GM18505 (cell line): ENCODE measurements at regions not wholly inside any gene's neighbourhood (a gene's known extent, or its start where the extent isn't known, plus 50 kb on each side); places are given as distances from the start of the nearest gene placed in this dataset.

Experiments used
- ATAC-seq: cut with Tn5 transposase; IDR thresholded peaks from one replicate; pipeline ENCODE4 v1.9.1; 2021; ENCODE audit not compliant: unreplicated experiment
- POLR2A ChIP-seq: IDR thresholded peaks from 4 replicates; pipeline ENCODE4 v1.6.1; 2011; ENCODE audit warnings: borderline replicate concordance; ENCODE audit not compliant: insufficient read depth, insufficient read length; ENCODE audit errors: extremely low read depth

DNA sequence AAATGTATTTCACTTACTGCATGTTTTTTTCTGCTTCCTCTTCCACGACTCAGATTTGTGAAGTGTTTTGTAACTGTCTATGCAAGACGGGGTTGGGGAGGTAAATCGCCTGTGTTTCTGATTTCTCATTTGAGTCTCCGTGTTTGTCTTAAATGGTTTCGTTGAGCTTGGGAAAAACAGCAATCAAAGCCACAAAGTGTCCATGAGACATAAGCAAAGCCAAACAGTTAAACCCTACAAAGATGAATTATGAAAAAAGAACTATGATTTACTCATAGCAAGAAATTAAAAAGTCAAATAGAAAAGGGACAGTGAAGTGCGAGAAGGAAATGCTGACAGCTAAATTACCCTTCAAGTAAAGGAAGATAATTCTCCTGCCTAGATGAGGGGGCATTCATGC is 164.3 kb upstream of the TMPO start:
- no peak for ATAC-seq

DNA sequence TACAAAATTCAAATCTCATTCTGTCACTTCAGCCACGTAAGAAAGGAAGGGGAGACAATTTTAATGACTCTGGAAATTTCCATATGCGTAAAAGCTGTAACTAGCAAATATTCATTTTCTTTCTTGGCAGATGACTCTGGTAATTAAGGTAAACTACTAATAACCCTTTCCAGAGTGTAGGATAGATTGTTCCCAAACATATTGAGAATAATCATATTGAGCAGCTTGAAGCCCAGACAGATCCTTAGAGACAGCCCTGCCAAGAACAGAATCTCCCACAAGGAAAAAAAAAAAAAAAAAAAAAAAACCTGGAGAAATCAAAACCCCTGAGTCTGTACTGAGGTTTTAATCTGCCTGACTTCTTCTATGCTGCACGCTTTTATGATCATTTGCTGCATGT is 163.6 kb upstream of the TMPO start:
- no peak for ATAC-seq
- TF ChIP-seq POLR2A = no peak

More for the DNA sequence above, 164.3 kb upstream of the TMPO start:
- no peak for TF ChIP-seq POLR2A

DNA sequence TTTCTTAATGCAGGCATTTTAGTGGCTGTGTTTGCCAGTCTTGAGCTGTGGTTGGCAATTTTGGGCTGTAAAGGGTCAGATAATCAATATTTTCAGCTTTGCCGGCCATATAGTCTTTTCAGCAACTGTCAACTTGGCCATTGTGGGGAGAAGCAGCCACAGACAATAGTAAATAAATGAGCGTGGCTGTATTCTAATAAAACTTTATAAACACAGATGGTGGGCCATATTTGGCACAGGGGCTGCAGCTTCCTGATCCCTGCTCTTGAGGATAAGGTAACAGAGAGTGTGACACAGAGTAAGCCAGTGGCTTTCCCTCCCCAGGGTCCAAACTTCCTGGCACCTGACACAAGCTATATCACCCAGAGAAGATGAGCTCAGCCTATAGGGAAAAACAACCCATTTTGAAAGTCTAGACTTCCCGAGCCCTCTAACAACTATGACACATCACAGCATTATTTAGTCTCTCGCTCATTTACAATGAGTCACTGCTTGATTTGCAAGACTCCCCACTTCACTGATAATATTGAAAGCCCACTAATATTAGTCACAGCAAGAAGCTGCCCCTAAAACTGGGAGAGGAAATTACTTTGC is 163.1 kb upstream of the TMPO start:
- ATAC-seq = no peak
- no peak for TF ChIP-seq POLR2A

DNA sequence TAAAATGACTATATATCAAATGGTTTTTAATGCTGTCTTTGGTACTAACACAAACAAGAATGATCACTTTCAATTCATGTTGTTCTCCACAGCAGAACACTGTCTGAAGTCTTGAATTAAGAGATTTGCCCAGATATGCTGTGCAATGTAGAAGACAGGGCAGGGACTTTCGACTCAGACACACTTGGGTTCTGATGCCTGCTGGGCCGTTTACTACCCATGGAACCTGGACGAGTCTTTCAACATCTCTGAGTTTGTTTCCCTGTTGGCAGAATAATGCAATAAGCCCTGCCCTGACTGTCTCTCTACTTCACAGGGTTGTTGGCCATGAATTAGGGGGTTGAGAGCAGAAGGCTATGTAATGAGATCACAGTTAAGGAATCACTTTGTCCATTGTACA is 162.6 kb upstream of the TMPO start:
- no peak for ATAC-seq
- no peak for TF ChIP-seq POLR2A

DNA sequence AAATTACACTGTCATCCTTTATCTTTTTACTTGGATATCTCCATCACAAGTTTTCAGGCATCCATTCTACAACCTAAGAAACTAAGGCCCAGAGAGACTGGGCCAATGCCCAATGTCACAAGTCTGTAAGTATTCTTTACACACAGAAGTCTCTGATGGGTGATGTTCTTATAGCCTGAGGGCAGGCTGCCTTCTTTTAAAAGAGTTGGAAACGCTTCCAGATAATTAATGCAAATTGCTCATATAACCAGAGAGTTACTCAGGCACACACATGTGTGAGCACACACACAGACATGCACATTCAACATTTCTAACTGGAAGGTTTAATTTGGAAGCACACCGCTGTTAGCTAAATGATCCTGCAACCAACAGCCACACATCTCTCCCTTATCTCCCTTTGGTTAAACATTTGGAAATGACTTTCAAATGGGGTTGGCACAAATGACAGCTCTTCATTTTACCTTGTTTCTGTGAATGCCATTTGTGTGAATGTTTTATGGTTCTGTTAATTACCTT is 160.8 kb upstream of the TMPO start:
- ATAC-seq = no peak
- no peak for TF ChIP-seq POLR2A

DNA sequence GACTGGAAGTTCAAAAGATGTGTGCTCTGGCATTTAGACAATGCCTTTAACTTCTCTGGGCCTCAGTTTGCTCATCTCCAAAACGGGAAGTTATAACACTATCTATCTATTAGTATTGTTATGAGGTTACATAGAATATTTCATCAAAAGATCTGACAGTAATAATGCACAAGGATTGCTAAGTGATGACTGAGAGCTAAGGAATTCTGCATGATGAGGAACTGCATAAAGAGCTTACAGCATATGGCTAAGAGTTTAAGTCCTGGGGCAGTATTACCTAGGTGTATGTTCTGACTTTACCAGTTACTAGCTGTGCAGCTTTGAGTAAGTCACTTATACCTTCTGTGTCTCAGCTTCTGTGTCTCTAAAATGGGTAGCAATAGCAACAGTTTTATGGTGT is 160.1 kb upstream of the TMPO start:
- ATAC-seq = no peak

DNA sequence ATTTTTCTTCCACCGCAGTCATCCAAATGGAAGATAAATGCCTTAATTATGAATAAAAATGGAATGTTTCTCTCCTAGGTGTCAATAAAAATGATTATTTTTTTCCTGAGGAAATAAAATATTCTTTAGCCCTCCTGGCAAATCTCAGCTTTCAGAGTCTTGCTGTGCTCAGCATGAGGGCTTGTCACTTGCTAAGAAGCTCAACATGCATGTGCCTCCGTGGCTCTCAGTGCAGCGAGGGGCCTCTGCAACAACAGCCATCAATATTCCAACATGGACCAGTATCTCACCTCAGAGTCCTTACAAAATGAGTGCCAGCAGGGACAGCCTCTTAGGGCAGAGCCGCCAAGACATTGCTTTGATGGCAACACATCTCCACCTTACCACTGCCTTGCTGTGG is 159.5 kb upstream of the TMPO start:
- no peak for ATAC-seq
- no peak for TF ChIP-seq POLR2A

More for the DNA sequence above, 160.1 kb upstream of the TMPO start:
- TF ChIP-seq POLR2A = no peak

DNA sequence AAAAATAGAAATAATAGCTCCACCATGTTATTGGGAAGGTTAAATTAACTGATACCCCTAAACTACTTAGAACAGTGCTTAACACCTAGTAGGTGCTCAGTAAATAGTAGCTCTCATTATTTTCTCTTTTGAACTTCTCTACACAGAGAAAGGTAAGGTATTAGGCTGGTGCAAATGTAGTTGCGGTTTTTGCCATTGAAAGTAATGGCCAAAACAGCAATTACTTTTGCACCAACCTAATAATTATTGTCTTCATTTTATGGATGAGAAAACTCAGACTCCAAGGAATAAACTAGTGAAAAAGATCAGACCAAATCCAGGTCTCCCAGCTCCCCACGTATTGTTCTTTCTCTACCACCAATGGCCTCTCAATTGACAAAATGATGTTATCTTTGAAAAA is 157.2 kb upstream of the TMPO start:
- ATAC-seq = no peak
- no peak for TF ChIP-seq POLR2A

DNA sequence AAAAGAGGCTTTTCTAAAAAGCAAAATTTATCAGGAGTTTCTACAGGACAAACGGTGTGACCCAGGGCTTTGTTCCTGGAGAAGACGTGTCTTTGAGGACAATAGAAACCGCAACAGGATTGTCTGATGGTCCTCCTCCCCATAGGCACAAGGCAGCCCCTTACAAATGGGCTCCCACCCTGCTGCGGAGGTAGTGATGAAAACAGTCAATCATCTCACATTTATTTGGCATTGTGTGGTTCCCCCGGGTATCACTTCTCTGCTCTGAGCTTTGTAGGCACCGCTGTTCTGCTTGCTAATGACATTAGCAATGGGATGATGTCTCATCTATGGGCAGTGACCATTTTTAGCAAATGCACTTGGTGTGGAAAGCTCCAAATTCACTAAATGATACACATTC is 155.5 kb upstream of the TMPO start:
- ATAC-seq = no peak
- TF ChIP-seq POLR2A = no peak

DNA sequence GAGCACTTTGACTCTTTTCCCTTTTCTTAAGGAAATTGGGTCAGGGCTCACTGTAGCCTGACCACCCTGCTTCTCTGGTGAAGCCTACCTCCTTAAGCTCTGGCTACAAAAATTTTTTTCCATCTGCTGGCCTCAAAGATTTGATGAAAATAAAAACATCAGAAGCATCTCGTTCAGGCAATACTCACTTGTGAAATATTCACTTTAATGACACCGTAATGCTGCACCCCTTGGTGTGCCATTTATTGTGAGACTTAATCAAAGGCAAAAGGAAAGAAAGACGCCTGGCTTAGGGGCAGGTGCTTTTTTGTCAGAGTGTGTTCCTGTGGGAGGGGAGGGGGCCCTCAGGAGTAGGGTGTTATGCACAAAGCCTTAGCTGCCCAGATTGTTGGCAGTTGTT is 155.0 kb upstream of the TMPO start:
- TF ChIP-seq POLR2A = no peak
- no peak for ATAC-seq

DNA sequence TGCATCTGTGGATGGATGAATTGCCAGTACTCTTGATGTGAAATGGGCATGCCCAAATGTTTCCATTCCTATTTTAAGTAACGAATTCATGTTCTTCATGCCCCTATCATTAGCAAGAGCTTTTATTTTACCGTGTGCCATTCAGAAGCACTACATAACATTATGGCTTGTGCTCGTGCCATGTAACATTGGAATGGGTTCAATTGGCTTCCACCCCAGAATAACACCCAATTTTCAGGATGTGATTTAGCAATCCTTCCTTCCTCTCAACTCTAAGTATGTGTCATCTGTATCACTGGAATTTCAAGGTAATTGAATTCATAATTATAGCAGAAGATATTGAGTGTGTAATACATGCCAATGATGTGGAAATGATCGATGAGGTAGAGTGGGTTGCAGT is 145.8 kb upstream of the TMPO start:
- no peak for ATAC-seq
- no peak for TF ChIP-seq POLR2A

DNA sequence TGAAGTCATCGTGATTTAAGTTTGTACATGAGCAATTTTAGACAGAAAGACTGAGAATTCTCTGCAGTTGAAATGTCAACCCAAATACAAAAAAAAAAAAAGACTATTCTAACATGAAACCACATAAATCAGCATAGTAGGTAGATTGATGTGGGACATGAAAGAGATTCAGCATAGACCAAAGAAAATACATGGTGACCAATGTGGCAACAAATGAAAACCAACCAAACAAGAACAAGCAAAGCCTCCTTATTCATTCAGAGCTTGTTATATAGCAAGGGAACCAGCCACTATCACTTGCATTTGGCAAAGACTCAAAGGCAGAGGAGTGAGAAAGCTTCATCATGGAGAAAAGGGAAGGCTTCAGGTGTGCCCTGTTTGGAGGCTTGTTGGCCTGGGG is 144.4 kb upstream of the TMPO start:
- no peak for TF ChIP-seq POLR2A
- ATAC-seq = no peak

DNA sequence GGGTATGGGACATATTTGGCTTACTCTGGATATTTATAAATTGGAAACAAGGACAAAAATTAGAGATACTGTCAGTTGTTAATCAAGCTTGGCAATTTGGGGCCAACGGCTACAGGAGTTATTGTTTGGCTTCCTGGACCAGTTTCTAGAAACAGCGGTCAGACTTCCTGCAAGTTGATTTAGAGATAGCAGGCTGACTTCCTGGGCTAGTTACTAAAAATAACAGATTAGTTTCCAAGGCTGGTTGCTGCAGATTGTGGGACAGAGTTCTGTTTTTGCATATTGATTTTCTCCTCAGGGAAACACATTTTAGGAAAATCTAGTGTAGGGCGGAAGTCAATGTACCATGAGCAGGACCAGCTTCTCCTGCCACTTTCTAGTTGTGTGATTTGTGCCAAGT is 144.0 kb upstream of the TMPO start:
- ATAC-seq = no peak
- TF ChIP-seq POLR2A = no peak

DNA sequence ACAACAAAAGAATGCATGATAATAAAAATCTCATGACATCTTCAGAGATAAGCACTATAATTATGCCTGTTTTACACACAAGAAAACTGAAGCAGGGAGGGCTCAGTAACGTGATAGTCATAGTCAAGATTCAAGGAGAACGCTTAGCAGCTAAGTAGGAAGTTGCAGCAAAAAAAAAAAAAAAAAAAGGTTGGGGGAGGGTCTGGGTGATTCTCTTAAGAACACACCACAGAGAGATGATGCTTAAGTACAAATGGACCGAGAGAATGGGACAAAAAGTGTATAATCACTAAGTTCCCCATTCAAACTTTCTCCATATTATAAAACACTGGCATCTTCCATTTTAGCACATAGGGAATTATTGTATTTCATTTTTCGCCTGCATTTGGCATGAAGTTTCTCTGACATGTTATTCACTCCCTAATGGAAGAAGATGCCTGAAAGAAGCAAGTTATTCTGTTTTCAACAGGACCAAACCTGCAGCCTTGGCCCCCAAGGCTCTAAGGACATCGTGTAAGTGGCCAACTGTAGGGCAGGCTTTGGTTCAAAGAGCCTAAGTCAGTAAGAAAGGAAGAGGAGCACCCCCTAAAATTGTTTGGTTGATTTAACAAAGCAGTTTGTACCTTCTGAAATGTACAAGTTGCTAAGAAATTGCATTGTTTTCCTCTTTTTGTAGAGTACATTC is 142.9 kb upstream of the TMPO start:
- no peak for ATAC-seq
- TF ChIP-seq POLR2A = no peak

DNA sequence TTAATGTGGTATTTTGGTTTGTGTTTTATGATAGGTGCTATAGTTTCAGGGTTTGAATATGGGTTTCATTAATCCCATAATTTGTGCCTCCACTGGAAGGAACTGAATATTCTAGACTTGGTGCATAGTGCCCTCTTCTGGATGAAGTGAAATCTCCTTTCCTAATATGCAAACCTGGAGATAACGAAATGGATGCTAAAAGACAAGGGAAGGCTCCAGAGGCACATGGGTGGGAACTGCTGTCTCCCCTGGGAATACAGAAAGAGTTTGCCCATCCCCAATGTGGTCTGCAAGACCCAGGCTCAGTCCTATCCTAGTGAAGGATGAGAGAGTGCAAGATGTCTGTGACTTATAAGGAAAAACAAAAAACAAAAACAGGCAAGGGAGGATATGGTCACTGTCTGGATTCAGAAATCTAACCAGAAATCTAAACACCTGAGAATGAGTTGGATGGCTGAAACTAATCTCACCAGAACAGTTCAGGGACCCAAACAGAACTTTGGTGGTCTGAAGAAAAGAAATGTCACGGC is 142.3 kb upstream of the TMPO start:
- TF ChIP-seq POLR2A = no peak
- no peak for ATAC-seq

DNA sequence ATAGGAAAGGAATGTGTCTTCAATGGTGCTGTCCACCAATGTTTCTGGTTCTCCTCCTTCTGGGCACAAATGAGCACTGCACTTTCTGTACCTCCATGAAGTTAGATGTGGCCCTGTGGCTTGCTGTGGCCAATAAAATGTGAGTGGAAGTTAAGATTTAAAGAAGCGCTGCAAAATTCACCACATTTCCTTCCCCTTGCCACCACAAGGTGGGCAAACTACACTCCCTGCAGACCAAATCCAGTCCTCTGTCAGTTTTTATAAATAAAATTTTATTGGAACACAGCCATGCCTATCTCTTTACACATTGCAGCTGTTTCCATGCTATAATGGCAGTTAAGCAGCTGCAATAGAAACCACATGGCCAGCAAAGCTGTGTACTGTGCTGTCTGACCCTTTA is 141.4 kb upstream of the TMPO start:
- ATAC-seq = peak; percentile 54
- no peak for TF ChIP-seq POLR2A
